ENCODE measurements at regions not wholly inside any gene's neighbourhood (a gene's known extent, or its start where the extent isn't known, plus 50 kb on each side); places are given as distances from the start of the nearest gene placed in this dataset.

DNA sequence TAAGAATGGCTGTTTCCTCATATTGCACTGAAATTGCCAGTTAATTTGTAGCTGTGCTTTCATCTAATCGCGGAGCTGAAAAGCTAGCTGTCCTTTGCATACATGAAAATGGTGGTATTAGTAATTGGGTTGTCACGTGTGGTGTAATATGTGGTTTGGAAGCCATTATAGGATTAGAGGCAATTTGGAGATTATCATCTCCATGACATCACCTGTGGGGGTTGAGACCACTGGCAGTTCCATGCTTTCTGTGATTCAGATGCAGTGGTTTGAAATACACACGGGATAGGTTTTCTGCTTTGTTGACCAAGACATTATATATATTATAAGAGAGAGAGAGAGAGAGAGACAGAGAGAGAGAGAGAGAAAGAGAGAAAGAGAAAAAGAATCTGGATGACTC lies 180.8 kb downstream of the RAB11FIP2 start:
- no peak for DNase-seq (ENCODE audit: low spot score)

DNA sequence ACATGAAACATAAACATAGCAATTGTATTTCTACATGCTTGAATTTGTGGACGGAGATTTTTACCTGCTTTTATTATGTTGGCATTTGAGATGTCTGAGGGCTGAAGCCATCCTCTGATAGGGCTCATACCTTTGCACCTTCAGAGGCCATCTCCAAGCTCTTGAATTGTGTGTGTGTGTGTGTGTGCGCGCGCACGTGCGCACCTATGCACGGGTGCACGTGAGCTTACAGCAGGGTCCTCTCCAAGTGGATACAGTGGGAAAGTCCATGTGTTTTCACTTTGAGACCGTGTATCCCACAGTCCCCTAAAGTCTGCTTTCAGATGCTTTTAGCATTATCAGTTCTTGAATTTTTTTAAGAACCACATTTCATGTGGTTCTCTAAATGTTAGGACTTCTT lies 178.6 kb downstream of the RAB11FIP2 start:
- DNase-seq (ENCODE audit: low spot score): no peak

DNA sequence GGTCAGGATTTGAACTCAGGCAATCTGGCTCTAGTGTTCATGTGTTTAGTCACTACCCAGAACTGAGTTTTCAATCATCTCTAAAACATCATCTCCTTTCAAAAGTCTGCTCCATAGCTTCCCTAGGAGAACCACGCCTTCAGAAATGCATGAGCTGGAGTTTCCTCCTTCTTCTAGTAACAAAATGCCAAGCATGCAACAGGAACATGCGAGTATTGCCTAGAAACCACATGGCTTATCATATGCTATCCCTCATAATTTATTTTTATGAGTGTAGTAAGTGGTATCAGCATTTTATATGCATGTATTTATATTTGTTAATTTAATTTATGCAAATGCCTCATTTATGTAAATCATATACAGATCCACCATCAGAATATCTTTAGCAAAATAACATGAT lies 170.9 kb downstream of the RAB11FIP2 start:
- DNase-seq (ENCODE audit: low spot score): no peak

GRCh38 chr10:117876210-117876609 lies 170.5 kb downstream of the RAB11FIP2 start:
- no peak for DNase-seq (ENCODE audit: low spot score)

- no peak for DNase-seq (ENCODE audit: low spot score)
These were observed 168.1 kb downstream of the RAB11FIP2 start for GRCh38 chr10:117878626-117879025.

- no peak for DNase-seq (ENCODE audit: low spot score)
These were observed 162.6 kb downstream of the RAB11FIP2 start for GRCh38 chr10:117884093-117884492.

- DNase-seq (ENCODE audit: low spot score): no peak
These were observed 162.1 kb downstream of the RAB11FIP2 start for GRCh38 chr10:117884592-117884991.

DNA sequence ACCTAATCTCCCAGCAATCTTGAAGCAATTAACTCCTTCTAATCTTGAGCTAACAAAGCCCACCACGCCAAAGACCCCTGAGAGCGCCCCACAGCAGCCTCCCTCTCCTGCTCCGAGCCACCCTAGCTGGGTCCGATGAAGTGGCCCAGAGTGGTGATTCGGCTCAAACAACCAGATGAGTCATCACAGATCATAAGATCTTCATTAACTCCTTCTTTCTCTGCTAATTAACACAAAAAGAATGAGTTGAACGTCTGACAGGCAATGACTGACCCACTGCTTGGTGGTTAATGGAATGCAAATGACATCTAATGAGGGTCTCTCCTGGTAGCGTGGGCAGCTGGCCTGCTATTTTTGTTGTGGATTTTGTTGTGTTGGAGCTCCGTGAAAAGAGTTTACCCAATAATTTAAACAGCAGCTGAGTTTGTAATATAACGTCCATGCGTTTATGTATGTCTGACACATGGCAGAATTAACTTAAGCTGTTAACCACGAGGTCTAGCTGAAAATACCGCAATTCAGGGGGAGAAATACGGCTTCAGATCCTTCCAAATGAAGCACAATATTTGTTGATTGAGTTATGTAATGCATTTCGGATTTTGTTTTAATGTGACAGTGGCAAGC lies 161.4 kb downstream of the RAB11FIP2 start:
- DNase-seq (ENCODE audit: low spot score): no peak

DNA sequence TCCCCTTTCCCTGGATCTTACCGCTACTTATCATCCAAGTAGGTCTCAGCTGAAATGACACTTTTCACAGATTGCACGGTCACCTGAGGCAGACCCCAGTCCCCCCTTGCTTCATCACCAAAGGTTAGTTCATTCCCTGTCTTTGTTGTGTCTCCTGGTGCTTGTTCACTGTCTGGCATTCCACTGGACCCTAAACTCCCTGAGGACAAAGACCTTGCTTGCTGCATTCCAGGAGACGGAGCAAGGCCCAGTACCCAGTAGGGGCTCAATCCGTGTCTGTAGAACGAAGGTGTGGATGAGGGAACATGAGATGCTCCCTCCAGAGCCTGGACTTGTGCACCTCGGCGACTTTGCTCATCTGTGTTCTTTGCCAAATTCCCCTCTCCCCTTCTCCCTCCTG lies 160.0 kb downstream of the RAB11FIP2 start:
- no peak for DNase-seq (ENCODE audit: low spot score)

DNA sequence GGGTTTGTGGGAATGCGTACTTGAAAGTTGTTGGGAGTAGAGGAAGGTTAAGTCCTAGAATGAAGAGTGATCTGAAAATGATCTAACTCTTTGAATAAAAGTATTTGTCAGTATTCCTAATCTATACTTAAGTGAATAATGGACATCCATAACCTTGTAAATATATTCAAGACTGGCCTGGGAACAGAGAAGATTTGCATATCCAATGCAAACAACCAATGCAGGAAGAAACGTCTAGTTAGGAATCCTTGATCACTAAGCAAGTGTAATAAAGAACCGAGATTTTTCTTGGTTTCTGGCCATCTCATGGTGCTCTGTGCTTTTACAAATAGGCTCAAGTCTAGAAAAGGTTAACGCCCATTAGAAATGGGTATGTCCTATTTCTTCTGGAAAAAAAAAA lies 157.1 kb downstream of the RAB11FIP2 start:
- no peak for DNase-seq (ENCODE audit: low spot score)

DNA sequence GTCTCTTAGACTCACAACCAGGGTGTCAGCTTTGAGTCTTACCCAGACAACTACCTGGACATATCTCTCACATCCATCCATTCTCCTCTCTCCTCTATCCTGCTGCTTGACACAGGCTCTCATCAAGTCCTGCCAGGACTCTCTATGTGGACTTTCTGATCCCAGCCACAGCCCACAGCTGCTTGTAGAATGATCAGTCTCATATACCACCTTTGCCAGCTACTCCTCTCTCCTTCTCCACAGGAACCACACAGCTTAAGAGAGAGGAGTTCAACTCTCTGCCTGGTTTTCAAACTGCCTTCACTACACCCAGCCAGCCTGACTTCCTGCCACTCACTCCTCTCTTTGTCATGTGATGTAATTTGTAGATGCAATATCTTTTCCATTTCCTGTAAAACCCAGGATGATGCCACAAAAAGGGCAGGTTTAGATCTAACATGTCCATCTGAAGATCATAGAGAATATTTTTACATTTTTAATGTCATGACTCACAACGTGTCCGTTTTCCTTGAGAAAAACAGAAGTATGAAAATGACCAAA lies 154.0 kb downstream of the RAB11FIP2 start:
- no peak for DNase-seq (ENCODE audit: low spot score)

DNA sequence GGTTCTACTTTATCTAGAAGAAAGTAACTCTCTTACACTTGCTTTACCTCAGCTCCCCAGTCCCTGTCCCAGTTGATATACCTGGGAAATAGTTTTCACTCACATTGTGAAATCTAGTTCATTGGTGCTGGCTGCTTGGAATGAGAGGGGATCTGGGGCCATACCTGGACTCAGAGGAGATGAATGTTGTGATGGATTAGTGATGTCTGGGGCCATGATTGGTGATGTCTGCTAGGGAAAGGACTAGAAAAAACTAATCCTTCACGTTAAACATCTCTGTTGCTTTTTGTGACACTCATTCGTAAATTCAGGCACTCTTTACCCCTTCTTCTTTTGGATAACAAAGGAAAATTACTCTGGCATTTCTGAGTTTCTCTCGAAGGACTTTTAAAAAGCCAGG lies 152.4 kb downstream of the RAB11FIP2 start:
- no peak for DNase-seq (ENCODE audit: low spot score)

DNA sequence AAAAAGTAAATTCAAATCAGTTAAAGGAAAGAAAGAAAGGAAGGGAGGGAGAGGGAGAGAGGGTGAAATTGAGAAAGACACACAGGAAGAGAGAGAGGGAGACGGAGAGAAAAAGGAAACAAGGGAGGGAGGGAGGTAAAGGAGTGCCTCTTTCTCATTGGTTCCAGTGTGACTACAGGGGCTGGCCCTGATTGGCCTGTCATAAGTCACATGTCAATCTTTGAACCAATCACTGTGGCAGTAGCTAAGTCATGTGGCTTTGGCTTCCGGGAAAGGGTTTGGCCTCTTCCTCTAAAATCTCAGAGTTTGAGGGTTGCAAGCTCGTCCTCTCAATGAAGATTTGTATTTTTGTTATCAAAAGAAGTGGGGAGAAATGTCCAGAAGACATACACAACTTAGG lies 150.2 kb downstream of the RAB11FIP2 start:
- no peak for DNase-seq (ENCODE audit: low spot score)

DNA sequence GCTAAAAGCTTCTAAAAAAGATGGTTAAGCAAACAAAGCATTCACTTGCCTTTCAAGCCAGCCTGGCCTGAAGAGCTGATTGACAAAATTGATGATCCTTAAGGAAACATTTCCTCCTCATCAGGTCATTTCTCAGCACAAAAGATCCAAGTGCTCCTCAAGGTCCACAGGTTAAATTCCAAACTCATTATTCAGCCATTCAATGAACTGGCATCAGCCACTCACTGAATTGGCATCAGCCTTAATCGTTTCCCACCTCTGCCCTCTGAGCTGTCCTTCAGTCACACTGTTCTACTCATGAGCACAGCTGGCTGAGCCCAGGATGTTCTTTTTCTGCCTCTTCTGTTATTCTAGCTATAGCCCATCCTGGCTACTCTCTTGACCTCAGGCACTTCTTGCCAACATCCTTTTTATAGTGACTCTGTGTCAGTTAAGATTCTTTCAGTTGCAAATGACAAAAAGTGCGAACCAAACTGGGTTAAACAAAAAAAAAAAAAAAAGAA lies 147.5 kb downstream of the RAB11FIP2 start:
- no peak for DNase-seq (ENCODE audit: low spot score)

DNA sequence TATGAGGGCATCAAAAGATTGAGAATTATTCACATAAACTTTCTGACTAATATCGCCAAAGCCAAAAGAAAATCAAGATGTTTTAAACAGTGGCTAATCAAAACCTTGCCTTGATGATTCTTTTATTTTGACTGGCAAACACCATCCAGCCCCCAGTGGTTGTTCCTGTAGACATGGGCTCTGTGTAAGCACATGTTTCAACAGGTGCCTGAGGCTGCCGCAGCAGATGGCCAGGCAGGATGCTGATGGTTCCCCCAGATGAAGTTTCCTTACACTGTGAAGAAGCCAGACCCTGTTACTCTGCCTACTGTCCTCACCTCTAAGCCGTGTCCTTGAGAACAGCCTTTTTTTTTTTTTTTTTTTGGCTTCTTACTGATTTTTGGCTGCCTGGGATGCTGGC lies 146.5 kb downstream of the RAB11FIP2 start:
- no peak for DNase-seq (ENCODE audit: low spot score)

GRCh38 chr10:117903854-117904253 lies 142.9 kb downstream of the RAB11FIP2 start:
- DNase-seq (ENCODE audit: low spot score): no peak

DNA sequence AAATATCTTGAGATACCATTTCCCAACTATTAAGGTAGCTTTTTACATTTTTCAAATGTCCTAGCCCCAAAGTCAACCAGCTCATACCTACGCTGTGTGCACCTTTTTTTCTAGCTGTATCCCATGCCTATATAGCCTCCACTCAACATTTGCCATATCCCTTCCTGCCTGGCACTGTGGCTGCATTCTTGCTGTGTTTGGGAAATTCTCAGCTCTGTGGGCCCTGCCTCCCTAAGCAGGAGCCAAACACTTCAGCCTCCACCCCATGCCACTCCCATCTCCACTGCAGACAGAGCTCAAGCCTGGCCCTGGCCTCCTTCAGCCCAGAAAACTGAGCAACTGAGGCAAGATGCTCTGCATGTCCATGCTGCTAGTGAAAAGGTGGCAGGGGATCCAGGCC lies 141.3 kb downstream of the RAB11FIP2 start:
- no peak for DNase-seq (ENCODE audit: low spot score)

DNA sequence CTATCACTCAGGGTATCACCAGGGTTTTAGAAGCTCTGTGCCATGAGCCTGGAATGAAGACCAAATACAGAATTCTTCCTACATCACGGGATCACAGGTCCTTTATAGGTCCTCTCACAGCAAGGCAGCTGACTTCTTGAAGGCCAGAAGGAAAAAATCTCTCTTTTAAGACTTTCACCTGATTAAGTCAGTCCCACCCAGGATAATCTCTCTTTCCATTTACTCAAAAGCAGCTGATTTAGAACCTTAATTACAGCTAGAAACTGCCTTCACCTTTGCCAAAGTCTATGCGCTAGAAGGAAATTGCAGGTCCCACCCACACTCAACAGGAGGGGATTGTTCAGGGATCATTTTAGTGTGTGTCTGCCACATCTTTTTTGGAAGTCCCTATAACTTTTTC lies 135.1 kb downstream of the RAB11FIP2 start:
- DNase-seq (ENCODE audit: low spot score): no peak

GRCh38 chr10:117914334-117914733 lies 132.4 kb downstream of the RAB11FIP2 start:
- no peak for DNase-seq (ENCODE audit: low spot score)

DNA sequence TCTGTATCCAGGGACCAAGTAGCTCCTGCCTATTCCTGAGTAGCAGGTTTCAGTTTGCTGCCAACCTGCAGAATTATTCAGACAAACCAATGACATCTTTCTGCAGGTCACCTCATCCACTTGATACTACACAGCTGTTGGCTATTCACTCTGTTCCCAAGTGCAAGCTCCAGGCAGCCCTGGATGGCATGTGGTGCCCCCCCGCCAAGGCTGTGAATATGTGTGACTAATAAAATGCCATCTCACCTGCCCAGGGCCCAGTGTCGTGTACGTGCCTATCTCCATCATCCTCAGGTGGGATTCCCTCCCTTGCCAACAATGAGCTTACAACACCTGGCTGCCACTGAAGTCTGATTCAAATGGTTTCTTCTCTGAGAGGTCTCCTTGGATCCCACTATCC lies 125.8 kb downstream of the RAB11FIP2 start:
- no peak for DNase-seq (ENCODE audit: low spot score)

GRCh38 chr10:117921421-117921820 lies 125.3 kb downstream of the RAB11FIP2 start:
- peak; percentile 9 for DNase-seq (ENCODE audit: low spot score)

DNA sequence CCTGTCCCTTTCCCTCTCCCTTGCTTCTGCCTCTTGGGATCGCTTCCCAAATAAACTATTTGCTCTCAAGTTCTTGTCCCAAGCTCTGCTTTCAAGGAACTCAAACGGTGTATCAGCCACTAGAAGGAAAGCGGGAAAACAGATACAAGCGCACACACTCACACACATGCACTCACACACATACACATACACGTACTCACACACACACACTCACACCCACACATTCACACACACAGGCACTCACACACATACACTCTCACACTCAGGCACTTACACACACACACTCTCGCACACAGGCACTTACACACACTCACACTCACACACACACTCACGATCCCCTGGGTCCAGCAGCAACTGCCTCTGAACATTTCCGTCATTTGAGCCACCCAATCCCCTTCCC lies 121.9 kb downstream of the RAB11FIP2 start:
- DNase-seq (ENCODE audit: low spot score): no peak

DNA sequence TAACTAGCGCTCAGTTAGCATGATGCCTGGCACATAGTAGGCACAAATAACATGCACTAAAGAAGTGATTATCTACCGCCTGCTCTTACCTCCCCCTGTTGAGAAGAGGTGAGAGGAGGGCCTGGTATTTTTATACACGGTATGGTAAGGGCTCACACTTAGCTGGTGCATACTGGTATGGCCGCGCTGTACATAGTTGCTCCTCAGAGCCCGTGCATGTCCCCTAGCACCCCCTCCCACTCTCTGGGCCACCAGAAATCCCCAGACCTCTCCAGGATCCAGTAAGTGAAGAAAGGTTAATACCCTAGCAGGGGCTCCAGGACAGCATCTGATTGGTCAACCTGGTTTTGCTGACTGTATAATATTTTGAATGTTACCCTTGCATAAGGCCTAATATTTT lies 121.4 kb downstream of the RAB11FIP2 start:
- DNase-seq (ENCODE audit: low spot score): no peak

DNA sequence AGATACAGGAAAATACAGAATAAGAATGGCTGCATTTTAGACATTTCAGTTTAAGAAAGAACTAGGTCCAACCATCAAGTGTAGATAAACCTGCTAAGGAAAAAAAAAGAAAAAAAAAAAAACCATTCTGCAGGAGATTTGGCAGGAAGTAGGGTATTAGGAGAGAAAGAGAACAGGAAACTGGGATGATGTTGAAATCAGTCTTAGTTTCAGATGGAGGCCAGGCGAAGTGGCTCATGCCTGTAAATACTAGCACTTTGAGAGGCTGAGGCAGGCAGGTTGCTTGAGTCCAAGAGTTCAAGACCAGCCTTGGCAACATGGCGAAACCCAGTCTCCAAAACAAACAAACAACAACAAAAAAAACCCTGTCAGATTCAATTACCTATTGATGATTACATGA lies 120.2 kb downstream of the RAB11FIP2 start:
- DNase-seq (ENCODE audit: low spot score): no peak
